OCI-LY3 (cell line): ENCODE measurements at regions not wholly inside any gene's neighbourhood (a gene's known extent, or its start where the extent isn't known, plus 50 kb on each side); places are given as distances from the start of the nearest gene placed in this dataset.

Experiments used
- H2AFZ ChIP-seq: fragments of 200-600, 300-600 bp; shearing (Covaris generic); 2 replicates; pipeline ENCODE4 v1.6.0; 2014; ENCODE audit warnings: antibody characterized with exemption, low read depth, low read length
- H3K27ac ChIP-seq: fragments of 200-600, 300-600 bp; sonication (generic); 2 replicates; pipeline ENCODE4 v1.5.1; 2014; ENCODE audit warnings: mild to moderate bottlenecking, low read length, moderate library complexity, mixed read lengths
- H3K27me3 ChIP-seq: fragments of 200-600, 300-600 bp; sonication (generic); 2 replicates; pipeline ENCODE4 v1.6.1; 2014; ENCODE audit warnings: low read depth, low read length, mixed read lengths
- H3K36me3 ChIP-seq: fragments of 200-600, 300-600 bp; sonication (generic); replicated peaks from 2 replicates; pipeline ENCODE3; 2014; ENCODE audit warnings: low read depth, low read length, mixed read lengths
- H3K4me1 ChIP-seq: fragments of 300-600, 200-600 bp; sonication (generic); 2 replicates; pipeline ENCODE4 v1.6.1; 2014; ENCODE audit warnings: low read length, mixed read lengths
- H3K4me2 ChIP-seq: fragments of 200-600, 300-600 bp; sonication (generic); 2 replicates; pipeline ENCODE4 v1.6.1; 2014; ENCODE audit warnings: low read length, mixed read lengths
- H3K4me3 ChIP-seq: fragments of 300-600, 200-600 bp; sonication (generic); 2 replicates; pipeline ENCODE4 v1.5.1; 2014; ENCODE audit warnings: antibody characterized with exemption, mild to moderate bottlenecking, low read length, moderate library complexity
- H3K79me2 ChIP-seq: fragments of 300-600, 200-600 bp; shearing (Covaris generic); 2 replicates; pipeline ENCODE4 v1.6.1; 2014; ENCODE audit warnings: mild to moderate bottlenecking, low read length, mixed read lengths
- H3K9ac ChIP-seq: fragments of 300-600, 200-600 bp; shearing (Covaris generic); 2 replicates; pipeline ENCODE4 v1.6.0; 2014; ENCODE audit warnings: mild to moderate bottlenecking, low read length, moderate library complexity
- H3K9me3 ChIP-seq: fragments of 200-600, 300-600 bp; shearing (Covaris generic); 2 replicates; pipeline ENCODE4 v1.6.1; 2014; ENCODE audit warnings: low read length, mixed read lengths; ENCODE audit not compliant: insufficient read depth
- H4K20me1 ChIP-seq: fragments of 200-600, 300-600 bp; sonication (generic); 2 replicates; pipeline ENCODE4 v1.6.1; 2016; ENCODE audit warnings: low read length, mixed read lengths; ENCODE audit not compliant: insufficient read depth
- EZH2phosphoT487 ChIP-seq: fragments of 200-600 bp; shearing (Covaris generic); IDR thresholded peaks from 2 replicates; pipeline ENCODE4 v1.6.1; 2018; ENCODE audit warnings: antibody characterized with exemption, mixed run types, low read depth
- TF ChIP-seq, protein P1 (sequence below): fragments of 200-600, 300-600 bp; sonication (generic); IDR thresholded peaks from 2 replicates; pipeline ENCODE4 v1.5.1; 2014; ENCODE audit warnings: antibody characterized with exemption, low read length, low read depth

DNA sequence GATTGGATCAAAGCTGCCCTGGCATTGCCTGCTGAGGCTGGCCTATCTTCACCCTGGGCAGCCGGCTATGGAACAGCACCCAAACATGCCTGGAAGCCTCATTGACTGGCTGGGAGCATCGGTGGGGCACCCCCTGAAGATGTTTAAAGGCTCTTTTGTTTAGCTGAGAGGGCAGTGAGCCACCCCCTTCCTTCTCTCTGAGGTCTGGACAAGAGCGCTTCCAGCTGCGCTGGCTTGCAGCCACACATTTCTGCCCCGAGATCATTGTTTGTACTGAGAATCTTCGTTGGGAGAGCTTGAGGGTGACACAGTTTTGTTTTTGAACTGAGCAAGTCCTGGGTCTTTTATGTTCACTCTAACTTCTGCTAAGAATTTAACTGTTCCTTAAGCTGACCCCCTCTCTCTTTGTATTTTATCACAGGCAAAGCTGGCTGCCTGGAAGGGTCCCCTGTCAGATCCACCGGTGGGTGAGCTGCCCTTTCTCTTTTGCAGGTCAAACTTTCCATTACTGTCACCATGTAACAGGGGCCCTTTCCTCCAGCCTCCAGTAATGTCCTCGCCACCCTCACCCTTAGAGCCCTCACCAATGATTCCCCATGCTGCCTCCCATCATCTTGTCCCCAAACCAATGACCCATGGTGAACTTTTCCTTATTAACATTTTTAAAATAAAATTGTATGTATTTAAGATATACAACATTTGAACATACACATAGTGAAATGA is 212.2 kb downstream of the KIF26A start:
- Histone ChIP-seq H3K27me3 (peaks cover 4% of the 10 kb centered on the region; the same call in 1 of the 2 replicates), H4K20me1 (no peaks in the 10 kb centered on the region), H3K9me3 (no peaks in the 10 kb centered on the region), H3K4me1 (no peaks in the 10 kb centered on the region), H3K36me3 (no peaks in the 10 kb centered on the region), H3K9ac (no peak overlapping the region), H3K27ac (no peak overlapping the region), H2AFZ (no peak overlapping the region), H3K4me3 (no peak overlapping the region), H3K4me2 (no peak overlapping the region), H3K79me2 (no peaks in the 10 kb centered on the region)
- no peak for TF ChIP-seq EZH2phosphoT487
- TF ChIP-seq, protein P1, sequence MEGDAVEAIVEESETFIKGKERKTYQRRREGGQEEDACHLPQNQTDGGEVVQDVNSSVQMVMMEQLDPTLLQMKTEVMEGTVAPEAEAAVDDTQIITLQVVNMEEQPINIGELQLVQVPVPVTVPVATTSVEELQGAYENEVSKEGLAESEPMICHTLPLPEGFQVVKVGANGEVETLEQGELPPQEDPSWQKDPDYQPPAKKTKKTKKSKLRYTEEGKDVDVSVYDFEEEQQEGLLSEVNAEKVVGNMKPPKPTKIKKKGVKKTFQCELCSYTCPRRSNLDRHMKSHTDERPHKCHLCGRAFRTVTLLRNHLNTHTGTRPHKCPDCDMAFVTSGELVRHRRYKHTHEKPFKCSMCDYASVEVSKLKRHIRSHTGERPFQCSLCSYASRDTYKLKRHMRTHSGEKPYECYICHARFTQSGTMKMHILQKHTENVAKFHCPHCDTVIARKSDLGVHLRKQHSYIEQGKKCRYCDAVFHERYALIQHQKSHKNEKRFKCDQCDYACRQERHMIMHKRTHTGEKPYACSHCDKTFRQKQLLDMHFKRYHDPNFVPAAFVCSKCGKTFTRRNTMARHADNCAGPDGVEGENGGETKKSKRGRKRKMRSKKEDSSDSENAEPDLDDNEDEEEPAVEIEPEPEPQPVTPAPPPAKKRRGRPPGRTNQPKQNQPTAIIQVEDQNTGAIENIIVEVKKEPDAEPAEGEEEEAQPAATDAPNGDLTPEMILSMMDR: no peak

DNA sequence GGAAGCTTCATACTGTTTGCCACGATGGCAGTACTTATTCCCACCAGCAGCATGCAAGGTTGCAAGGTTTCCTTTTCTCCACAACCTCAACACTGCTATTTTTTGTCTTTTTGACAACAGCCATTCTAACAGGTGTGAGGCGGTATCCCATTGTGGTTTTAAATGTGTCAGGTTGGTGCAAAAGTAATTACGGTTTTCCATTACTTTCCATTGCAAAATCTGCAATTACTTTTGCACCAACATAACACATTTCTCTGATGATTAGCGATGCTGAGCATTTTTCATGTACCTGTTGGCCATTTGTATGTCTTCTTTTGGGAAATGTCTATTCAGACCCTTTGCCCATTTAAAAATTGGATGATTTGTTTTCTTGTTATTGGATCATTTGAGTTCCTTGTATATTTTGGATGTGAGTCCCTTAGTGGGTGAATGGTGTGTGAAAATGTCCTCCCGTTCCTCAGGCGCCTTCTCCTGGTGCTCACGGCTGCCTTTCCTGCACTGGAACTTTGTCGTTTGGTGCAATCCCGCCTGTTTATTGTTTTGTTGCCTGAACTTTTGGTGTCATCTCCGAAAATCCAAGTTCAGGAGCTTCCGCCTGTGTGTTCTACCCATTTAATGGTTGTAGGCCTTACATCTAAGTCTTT is 213.6 kb downstream of the KIF26A start:
- no peak overlapping the region for H2AFZ ChIP-seq
- H3K27me3 ChIP-seq: peaks cover 1% of the 10 kb centered on the region; the same call in 1 of the 2 replicates
- no peaks in the 10 kb centered on the region for H4K20me1 ChIP-seq
- H3K79me2 ChIP-seq: no peaks in the 10 kb centered on the region
- H3K4me2 ChIP-seq: no peak overlapping the region
- no peak overlapping the region for H3K9ac ChIP-seq
- H3K36me3 ChIP-seq: no peaks in the 10 kb centered on the region
- H3K4me1 ChIP-seq: no peaks in the 10 kb centered on the region
- no peak overlapping the region for H3K27ac ChIP-seq
- H3K9me3 ChIP-seq: no peaks in the 10 kb centered on the region
- H3K4me3 ChIP-seq: no peak overlapping the region
- TF ChIP-seq, protein P1: no peak
- no peak for TF ChIP-seq EZH2phosphoT487

DNA sequence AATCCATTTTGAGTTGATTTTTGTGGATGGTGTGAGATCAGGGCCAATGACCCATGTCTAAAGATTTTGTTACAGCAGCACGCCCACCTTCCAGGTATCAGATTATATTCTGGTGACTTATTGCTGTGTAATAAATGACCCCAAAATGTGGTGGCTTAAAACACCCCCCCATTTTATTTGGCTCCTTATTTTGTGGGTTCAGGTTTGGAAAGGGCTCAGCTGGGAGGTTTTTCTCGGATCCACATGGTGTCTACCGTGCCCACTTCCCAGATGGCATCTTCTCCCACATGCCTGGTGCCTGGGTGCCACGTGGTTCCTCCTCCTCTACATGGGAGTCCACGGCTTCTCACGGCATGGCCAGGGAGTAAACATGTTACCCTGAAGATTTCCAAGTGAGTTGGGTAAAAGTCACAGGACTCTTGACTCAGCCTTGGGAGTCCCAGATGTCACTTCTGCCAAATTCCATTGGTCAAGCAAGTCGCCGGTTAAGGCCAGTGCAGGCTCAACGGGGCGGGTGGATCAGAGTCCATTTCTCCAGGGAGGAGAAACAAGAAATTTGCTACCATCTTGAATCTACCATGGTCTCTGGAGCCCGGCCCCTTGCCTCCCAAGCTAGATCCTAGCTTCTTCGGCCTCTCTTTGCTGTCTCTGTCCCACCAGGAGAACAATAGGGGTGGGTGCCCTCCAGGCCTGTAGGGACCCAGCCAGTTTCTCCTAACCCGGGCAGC is 214.3 kb downstream of the KIF26A start:
- Histone ChIP-seq H3K79me2 (no peaks in the 10 kb centered on the region), H3K27ac (no peak overlapping the region), H3K36me3 (no peaks in the 10 kb centered on the region), H2AFZ (no peak overlapping the region), H3K4me2 (no peak overlapping the region), H4K20me1 (no peaks in the 10 kb centered on the region), H3K9ac (no peak overlapping the region), H3K9me3 (no peaks in the 10 kb centered on the region), H3K4me1 (no peaks in the 10 kb centered on the region), H3K4me3 (no peak overlapping the region), H3K27me3 (no peaks in the 10 kb centered on the region; the same call in 1 of the 2 replicates)
- no peak for TF ChIP-seq EZH2phosphoT487
- TF ChIP-seq, protein P1: no peak
